C4-2B (cell line): ENCODE measurements at regions not wholly inside any gene's neighbourhood (a gene's known extent, or its start where the extent isn't known, plus 50 kb on each side); places are given as distances from the start of the nearest gene placed in this dataset.

Experiments
- H3K27ac ChIP-seq: fragments of 450-650 bp; 2 replicates; pipeline ENCODE4 v1.5.1; 2017
- CTCF ChIP-seq: fragments of 450-650 bp; conservative IDR thresholded peaks from 2 replicates; pipeline ENCODE4 v1.5.1; 2017; ENCODE audit warnings: mild to moderate bottlenecking
- ZFX ChIP-seq: fragments of 450-650 bp; IDR thresholded peaks from 2 replicates; pipeline ENCODE4 v1.6.1; 2017

GRCh38 chr5:14090755-14091154 is 52.4 kb upstream of the TRIO start:
- TF ChIP-seq CTCF (no peak), ZFX (no peak)

GRCh38 chr5:14090290-14090689 is 52.9 kb upstream of the TRIO start:
- no peak for TF ChIP-seq CTCF
- H3K27ac ChIP-seq, result no peak overlapping the region

More at GRCh38 chr5:14090755-14091154, 52.4 kb upstream of the TRIO start:
- no peak overlapping the region for H3K27ac ChIP-seq

- TF ChIP-seq CTCF (no peak), ZFX (no peak)
- H3K27ac ChIP-seq, result no peak overlapping the region
Measured at GRCh38 chr5:14089198-14089597, 53.9 kb upstream of the TRIO start.

GRCh38 chr5:14086261-14086660 is 56.9 kb upstream of the TRIO start:
- no peak for TF ChIP-seq CTCF
- TF ChIP-seq ZFX, result no peak
- H3K27ac ChIP-seq, result no peak overlapping the region

GRCh38 chr5:14082973-14083372 is 60.2 kb upstream of the TRIO start:
- TF ChIP-seq CTCF (no peak), ZFX (no peak)
- H3K27ac ChIP-seq, result no peak overlapping the region

GRCh38 chr5:14082523-14082922 is 60.6 kb upstream of the TRIO start:
- TF ChIP-seq CTCF (no peak), ZFX (no peak)
- no peak overlapping the region for H3K27ac ChIP-seq

- no peak overlapping the region for H3K27ac ChIP-seq
- TF ChIP-seq ZFX (no peak), CTCF (no peak)
Measured at GRCh38 chr5:14081791-14082190, 61.4 kb upstream of the TRIO start.
